Fibroblast of gingiva (primary cell): ENCODE measurements at regions not wholly inside any gene's neighbourhood (a gene's known extent, or its start where the extent isn't known, plus 50 kb on each side); places are given as distances from the start of the nearest gene placed in this dataset.
"Not testable (repeated sequence)": the region's sequence is repeated elsewhere in the genome, so short reads cannot be mapped to it uniquely, and the experiment has no call there.

Experiments used
- DNase-seq: peaks from one replicate; pipeline ENCODE4 v3.0.0-alpha.2; 2011; ENCODE audit warnings: low read depth

GRCh38 chr10:3659203-3659917 is 125.6 kb downstream of the KLF6 start:
- DNase-seq = no peak

GRCh38 chr10:3658766-3659165 is 126.2 kb downstream of the KLF6 start:
- no peak for DNase-seq

- no peak for DNase-seq
These were observed 128.8 kb downstream of the KLF6 start for GRCh38 chr10:3656214-3656613.

- no peak for DNase-seq
These were observed 129.5 kb downstream of the KLF6 start for GRCh38 chr10:3655528-3655927.

GRCh38 chr10:3654980-3655379 is 130.0 kb downstream of the KLF6 start:
- no peak for DNase-seq

GRCh38 chr10:3654496-3654895 is 130.5 kb downstream of the KLF6 start:
- no peak for DNase-seq

GRCh38 chr10:3653303-3653702 is 131.7 kb downstream of the KLF6 start:
- not testable (repeated sequence) for DNase-seq

- peak; percentile 35 for DNase-seq
These were observed 132.1 kb downstream of the KLF6 start for GRCh38 chr10:3652886-3653285.

- DNase-seq = no peak
These were observed 132.9 kb downstream of the KLF6 start for GRCh38 chr10:3651969-3652653.

- DNase-seq = no peak
These were observed 136.4 kb downstream of the KLF6 start for GRCh38 chr10:3648576-3648975.

- no peak for DNase-seq
These were observed 136.8 kb downstream of the KLF6 start for GRCh38 chr10:3648170-3648569.

GRCh38 chr10:3647074-3647473 is 137.9 kb downstream of the KLF6 start:
- DNase-seq = no peak

- DNase-seq = no peak
These were observed 139.6 kb downstream of the KLF6 start for GRCh38 chr10:3645406-3645805.

GRCh38 chr10:3640816-3641215 is 144.2 kb downstream of the KLF6 start:
- DNase-seq = no peak

- no peak for DNase-seq
These were observed 145.5 kb downstream of the KLF6 start for GRCh38 chr10:3639546-3639945.

GRCh38 chr10:3636356-3637181 is 148.4 kb downstream of the KLF6 start:
- no peak for DNase-seq

GRCh38 chr10:3635697-3636096 is 149.3 kb downstream of the KLF6 start:
- no peak for DNase-seq

- DNase-seq = no peak
These were observed 149.8 kb downstream of the KLF6 start for GRCh38 chr10:3635211-3635671.

GRCh38 chr10:3634646-3635045 is 150.4 kb downstream of the KLF6 start:
- not testable (repeated sequence) for DNase-seq

GRCh38 chr10:3631701-3632330 is 153.2 kb downstream of the KLF6 start:
- no peak for DNase-seq

GRCh38 chr10:3631291-3631690 is 153.7 kb downstream of the KLF6 start:
- DNase-seq = no peak
